NK-92 (cell line): ENCODE measurements at regions not wholly inside any gene's neighbourhood (a gene's known extent, or its start where the extent isn't known, plus 50 kb on each side); places are given as distances from the start of the nearest gene placed in this dataset.
"Not testable (repeated sequence)": the region's sequence is repeated elsewhere in the genome, so short reads cannot be mapped to it uniquely, and the experiment has no call there.

Experiments used
- DNase-seq: peaks from one replicate; lab custom pipeline; 2025; ENCODE audit not compliant: unreplicated experiment; lab: John Stamatoyannopoulos, UW

DNA sequence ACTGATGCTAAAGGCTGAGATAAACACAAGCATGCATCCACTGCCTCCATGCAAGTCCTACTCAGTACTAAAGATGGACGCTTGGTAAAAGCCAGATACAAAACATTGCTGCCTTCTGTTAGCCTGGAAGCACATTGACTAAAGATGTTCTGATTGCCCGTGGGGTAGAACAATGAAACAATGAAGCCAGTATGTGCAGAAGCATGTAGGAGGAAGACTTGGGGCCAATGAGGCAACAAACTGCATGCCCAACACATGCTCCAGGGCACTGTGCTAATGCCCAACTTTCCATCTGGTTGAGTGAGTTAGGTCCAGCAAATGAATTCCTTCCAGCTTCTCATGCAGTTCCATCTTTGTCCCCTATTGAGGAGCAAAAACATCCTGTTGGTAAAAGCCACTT is 1245.5 kb downstream of the GATA3 start:
- DNase-seq: no peak

DNA sequence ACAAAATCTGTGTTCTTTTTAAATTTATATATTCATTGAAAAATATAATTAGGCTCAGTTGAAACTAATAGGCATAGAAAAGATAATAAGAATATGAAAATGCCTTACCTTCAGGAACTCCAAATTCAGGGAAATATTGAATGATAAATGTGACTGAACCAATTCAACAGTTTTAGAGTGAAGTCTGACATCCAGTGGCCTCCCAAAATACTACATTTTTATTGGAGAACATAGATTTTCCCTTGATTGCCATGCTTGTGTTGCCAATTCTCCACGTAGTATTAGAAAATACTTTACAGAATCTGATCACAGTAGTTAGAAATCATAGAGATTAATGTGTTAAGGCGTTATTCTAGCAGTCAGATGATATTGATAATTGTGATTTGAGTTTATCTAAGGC is 1246.7 kb downstream of the GATA3 start:
- DNase-seq: no peak

DNA sequence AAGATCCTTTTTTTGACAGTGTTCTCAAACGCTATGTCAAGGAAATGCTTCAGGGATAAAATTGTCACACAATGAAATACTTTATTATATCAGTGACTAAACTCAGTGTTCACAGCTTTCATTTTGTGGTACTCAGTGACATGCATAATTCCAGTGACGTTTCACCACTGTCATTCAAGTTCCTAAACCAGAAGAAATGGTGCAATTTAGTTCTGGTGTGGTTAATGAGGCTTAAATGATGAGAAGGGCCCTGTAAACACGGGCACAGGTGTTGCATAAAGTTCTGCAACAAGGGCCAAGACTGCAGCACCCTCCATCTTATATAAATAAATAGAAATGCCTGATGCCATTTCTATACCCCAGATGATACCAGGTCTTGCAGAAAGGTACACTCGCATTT is 1247.1 kb downstream of the GATA3 start:
- no peak for DNase-seq

GRCh38 chr10:9302140-9302746 is 1247.8 kb downstream of the GATA3 start:
- DNase-seq: no peak

DNA sequence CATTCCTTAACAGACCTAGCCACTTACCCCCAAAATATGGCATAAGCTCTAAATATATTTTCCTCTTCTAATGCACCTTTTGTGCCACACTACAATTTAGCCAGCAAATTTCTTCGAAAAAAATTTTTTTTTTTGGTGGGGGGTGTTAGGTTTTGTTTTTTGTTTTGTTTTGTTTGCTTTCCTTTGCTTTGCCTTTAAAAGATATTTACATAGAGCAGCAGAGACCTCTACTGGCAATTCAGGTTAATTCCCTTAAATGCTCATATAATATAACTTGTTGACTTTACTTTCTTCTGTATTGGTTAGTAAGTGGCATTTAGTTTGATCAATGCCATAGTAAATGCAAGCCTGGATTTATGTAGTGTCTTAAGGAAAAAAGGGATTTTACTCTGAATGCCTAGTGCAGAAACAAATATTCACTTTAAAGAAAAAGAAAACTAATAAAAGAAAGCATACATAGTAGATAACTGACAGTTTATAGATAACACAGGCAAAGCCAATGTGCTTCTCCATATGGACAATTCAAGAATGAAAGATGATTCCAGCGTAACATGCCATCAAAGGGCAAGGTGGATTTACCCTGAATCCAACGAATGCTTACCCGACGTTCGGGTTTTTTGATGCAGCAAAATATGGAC is 1250.6 kb downstream of the GATA3 start:
- no peak for DNase-seq

DNA sequence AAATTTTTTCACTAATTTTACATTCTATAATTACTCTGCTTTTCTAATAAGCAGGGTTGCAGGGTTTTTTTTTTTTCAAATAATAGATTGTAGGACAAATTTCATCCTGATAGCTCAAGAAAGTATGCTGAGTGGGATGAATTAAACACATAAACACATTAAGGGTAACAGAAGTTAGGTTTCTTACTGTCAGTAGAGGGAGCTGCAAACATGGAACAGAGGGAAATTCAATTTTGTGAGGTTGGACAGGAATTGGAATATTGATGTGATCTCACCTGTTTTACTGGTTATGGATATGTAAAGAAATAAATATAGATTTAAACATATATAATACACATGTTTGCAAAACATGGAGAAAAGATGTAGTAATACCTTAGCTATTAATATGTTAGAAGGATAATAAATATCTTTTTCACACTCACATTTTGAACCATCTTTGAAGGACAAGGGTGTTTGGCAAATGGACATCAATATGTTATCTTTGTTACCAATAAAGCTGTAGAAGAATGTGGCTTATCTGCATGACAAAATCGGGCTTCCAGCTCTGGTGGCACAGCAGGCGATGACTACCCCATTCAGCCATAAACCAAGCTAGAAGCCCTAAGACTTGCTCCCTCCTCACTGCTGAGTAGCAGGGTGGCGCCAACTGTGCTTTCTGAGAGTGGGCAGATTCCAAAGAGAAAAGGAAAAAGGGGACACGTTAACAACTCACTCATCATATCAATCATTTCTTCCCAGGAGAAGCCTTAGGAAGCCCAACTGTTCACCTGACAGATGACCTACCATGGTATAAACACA is 1257.4 kb downstream of the GATA3 start:
- no peak for DNase-seq

GRCh38 chr10:9315292-9315691 is 1260.8 kb downstream of the GATA3 start:
- no peak for DNase-seq

GRCh38 chr10:9331583-9332008 is 1277.1 kb downstream of the GATA3 start:
- no peak for DNase-seq

DNA sequence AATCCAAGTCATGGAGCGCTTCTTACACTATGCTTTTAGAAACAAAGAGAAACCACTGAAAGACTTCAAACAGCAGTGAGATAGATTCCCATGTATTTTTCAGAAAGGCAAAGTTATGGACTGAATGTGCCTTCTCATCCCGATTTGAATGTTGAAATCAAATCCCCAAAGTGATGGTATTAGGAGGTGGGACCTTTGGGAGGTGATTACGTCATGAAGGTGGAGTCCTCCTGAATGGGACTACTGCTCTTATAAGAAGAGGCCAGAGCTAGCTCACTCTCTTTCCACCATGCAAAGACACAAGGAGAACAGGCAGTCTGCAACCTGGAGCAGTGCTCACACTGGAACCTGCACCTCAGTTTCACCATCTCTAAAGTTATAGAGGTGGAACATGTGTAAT is 1279.8 kb downstream of the GATA3 start:
- DNase-seq: no peak

DNA sequence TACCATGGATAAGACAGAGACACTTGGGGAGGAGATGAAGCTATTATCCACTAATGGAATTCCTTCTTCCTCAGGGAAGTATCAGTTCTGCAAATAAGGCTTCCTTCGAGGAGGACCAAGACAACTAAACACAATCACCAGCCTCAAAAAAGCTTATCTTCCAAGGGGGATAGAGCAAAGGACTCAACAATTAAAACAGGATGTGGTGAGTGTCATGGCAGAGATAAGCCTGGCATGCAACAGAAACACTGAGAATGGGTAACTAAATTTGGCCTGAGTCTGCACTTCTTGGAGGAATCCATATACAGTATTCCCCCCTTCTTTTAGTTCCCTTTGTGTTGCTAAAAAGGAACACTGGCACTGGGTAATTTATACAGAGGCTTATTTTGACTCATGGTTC is 1285.2 kb downstream of the GATA3 start:
- DNase-seq: no peak

DNA sequence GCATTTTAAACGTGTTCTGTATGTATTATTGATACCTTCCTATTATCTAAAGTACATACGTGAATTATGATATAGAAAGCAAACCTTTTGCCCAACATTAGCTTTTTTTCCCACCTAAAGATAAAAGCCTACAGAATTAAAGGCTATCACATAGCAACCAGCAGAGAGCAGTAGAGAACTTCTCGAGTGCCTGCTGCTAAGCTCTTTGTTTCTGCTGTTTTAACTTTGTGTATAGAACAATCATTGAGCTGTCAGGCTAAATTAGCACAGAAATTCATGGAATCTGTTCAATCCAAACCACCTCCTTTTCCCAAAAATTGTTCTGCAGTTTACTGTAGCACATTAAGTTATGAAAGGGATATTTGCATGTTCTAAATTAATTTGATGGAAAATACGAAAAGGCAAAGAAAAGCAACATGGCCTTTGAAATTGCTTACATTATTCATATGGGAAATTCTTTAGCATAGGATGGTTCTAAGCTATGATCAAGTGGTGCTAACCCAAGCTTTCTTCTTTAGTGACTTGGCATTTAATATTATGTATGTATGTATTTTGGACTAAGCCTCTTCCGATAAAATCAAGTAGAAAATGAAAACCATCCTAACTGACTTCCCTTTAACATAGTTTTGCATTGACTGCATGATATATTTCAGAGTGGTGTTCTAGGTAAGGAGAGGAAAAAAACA is 1288.5 kb downstream of the GATA3 start:
- DNase-seq: no peak

DNA sequence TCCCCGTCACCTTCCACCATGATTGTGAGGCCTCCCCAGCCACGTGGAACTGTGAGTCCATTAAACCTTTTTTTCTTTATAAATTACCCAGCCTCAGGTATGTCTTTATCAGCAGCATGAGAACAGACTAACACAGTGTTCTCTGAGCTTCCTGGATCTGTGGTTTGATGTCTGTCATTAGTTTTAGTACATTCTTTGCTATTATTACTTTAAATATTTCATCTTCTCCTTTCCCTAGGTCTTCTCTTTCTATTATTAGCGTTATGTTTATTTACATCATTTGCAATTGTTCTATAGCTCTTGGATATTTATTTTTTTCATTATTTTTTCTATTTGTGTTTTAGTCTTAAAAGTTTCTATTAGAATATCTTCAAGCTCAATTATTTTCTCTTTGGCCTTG is 1293.4 kb downstream of the GATA3 start:
- DNase-seq: not testable (repeated sequence)

- no peak for DNase-seq
Observed at GRCh38 chr10:9357471-9357870, 1303.0 kb downstream of the GATA3 start.

DNA sequence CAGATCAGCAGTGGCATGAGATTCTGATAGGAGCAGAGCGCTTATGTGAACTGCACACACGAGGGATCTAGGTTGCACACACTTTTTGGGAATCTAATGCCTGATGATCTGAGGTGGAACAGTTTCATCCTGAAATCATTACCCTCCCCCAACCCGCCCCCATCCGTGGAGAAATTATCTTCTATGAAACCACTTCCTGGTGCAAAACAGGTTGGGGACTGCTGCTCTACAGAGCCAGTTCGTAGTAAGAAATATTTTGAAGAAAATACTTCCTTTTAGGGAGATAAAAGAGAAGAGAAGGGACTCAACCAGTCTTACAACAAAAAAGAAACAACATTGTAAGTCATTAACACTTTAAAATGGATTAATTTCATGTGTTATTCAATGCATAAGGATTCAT is 1308.2 kb downstream of the GATA3 start:
- DNase-seq: no peak

DNA sequence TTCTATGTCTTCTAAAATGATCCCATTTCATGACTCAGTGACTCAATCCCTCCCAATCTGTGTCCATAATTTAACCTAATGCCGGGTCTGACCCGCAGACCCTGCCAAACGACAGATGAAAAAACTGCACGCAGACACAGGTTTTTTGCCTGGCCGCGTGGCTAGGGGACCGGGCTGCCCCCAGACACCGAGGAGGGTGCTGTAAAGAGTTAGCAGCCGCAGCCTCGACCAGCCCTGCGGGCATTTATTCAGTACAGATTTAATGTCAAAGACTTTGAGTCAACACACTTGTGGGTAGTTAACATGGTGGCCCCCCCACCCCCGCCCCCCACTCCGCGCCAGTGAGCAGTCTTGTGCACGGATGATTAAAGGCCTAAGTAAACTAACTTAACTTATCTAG is 1324.7 kb downstream of the GATA3 start:
- no peak for DNase-seq

DNA sequence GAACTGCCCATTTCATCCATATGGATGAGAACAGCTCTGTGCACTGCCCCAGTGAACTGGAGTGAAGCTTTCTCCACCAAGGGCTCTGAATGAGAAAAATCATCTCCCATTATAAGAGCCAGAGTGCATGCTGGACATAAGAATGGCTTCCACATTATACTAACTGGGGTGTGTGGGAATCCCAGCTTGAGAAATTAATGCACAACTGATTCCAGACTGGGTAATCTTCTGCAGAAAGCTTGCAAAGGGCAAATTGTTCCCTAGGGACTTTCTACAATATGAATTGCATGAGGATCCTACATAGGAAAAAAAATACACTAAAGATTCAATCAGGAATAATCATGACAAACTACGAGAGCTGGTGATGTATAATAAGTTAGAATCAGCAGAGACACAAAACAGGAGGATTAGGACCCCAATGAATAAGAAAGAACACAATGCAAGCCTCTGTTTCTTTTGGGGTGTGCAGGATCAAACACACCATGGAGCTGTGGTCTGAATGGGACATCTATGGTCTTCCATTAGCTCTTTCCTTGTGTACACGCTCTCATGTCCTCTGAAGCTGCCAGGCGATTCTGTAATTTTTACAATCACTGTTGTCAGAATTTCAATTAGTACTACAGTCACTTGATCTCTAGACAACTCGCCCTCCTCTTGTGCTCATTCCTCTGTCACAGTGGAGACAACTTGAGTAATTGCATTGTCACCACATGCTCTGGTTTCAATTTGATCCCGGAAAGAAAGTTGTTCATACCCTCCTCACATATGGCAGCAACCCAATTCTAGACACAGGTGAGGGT is 1327.4 kb downstream of the GATA3 start:
- DNase-seq: no peak

GRCh38 chr10:9382533-9382866 is 1328.0 kb downstream of the GATA3 start:
- no peak for DNase-seq

DNA sequence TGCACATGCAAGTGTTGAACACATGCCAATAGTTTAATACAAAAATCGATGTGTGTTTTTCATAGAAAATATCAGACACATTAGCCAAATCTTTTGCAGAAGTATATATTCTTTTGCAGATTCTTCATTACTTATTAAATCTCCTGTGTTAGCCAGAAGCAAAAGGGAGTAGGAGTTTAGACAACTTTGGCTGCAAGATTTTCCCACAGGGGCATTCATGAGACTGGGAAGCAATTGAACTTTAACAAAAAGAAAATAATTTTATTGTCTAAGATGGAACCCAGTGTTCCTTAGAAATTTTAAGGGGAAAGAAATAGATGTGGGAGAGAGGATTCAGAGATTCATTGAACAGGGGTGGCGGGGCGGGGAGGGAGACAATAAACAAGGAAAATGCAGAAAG is 1336.0 kb downstream of the GATA3 start:
- DNase-seq: no peak

- no peak for DNase-seq
Observed at GRCh38 chr10:9399275-9399983, 1344.9 kb downstream of the GATA3 start.

GRCh38 chr10:9402067-9402466 is 1347.6 kb downstream of the GATA3 start:
- DNase-seq: not testable (repeated sequence)
